Urinary bladder (tissue), 3 donors: ENCODE measurements at regions not wholly inside any gene's neighbourhood (a gene's known extent, or its start where the extent isn't known, plus 50 kb on each side); places are given as distances from the start of the nearest gene placed in this dataset.

Experiments
- DNase-seq: peaks from one replicate; pipeline ENCODE4 v3.0.0-alpha.2; 2015; ENCODE audit errors: extremely low spot score
- H3K27ac ChIP-seq: one replicate; pipeline ENCODE4 v1.5.1; 2013; ENCODE audit warnings: low read depth, mild to moderate bottlenecking, moderate library complexity
- H3K36me3 ChIP-seq: one replicate; pipeline ENCODE4 v1.6.1; 2013; ENCODE audit warnings: mild to moderate bottlenecking, moderate library complexity; ENCODE audit not compliant: insufficient read depth
- H3K4me1 ChIP-seq: one replicate; pipeline ENCODE4 v1.6.1; 2013; ENCODE audit warnings: mild to moderate bottlenecking, moderate library complexity; ENCODE audit not compliant: insufficient read depth
- H3K4me3 ChIP-seq: one replicate; pipeline ENCODE4 v1.5.1; 2013; ENCODE audit warnings: low read depth, low read length
- WGBS: extraction: QIAGEN DNeasy Blood & Tissue Kit; methylation state at CpG from one replicate; pipeline ENCODE4 v1.1.7; 2013; 5-methylcytosine and 5-hydroxymethylcytosine counted together
- donor health status: healthy with polysubstance abuse.
- donor health status: healthy.

DNA sequence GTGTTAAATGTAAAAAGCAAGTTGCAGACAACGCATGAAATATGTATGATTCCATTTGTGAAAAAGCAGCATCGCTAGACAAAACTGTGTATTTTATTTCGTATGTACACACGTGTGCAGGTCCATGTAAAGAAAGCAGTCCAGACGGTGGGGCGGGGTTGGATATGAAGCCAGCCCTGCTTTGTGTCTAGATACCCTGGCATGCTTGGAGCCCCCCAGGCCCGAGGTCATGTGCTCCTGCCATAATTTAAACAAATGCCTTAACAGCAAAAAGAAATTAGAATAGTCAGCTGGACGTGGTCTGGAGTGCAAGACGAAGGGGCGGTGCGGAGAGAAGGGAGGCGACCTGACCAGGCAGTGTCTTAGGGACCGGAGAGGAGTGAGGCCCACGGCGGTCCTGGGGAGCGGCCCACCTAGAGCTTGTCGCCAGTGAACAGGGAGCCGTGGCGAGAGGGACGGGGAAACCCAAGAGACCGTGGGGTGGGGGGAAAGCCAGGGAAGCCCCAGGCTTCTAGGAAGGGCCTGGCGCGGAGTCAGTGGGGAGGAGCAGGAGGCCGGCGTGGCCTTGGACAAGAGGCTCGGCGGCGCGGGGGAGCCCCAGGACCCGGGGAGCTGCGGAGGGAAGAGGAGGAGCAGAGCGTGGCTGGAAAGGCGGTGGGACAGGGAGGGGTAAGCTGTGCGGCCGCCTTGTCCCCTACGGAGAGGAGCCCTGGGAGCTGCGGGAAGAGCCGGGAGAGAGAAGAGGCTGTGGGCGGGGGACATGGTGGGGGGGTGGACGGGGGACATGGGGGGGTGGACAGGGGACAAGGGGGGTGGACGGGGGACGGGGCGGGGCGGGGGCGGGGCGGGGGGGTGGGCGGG is 118.5 kb upstream of the C14orf180 start:
- WGBS: 16% methylated on average over 39 of the region's 47 CpGs
- no peak overlapping the region for H3K27ac ChIP-seq
- DNase-seq: no peak
- no peaks in the 10 kb centered on the region for H3K36me3 ChIP-seq
- H3K4me1 ChIP-seq: no peaks in the 10 kb centered on the region
- H3K4me3 ChIP-seq: peak overlapping the region; percentile 16

- DNase-seq: no peak
- H3K4me3 ChIP-seq: peak overlapping the region; percentile 27
- H3K27ac ChIP-seq: no peak overlapping the region
- H3K4me1 ChIP-seq: no peaks in the 10 kb centered on the region
- H3K36me3 ChIP-seq: no peaks in the 10 kb centered on the region
- 6% methylated on average over 66 of the region's 66 CpGs for WGBS
Observed at GRCh38 chr14:104461676-104462449, 117.7 kb upstream of the C14orf180 start.

DNA sequence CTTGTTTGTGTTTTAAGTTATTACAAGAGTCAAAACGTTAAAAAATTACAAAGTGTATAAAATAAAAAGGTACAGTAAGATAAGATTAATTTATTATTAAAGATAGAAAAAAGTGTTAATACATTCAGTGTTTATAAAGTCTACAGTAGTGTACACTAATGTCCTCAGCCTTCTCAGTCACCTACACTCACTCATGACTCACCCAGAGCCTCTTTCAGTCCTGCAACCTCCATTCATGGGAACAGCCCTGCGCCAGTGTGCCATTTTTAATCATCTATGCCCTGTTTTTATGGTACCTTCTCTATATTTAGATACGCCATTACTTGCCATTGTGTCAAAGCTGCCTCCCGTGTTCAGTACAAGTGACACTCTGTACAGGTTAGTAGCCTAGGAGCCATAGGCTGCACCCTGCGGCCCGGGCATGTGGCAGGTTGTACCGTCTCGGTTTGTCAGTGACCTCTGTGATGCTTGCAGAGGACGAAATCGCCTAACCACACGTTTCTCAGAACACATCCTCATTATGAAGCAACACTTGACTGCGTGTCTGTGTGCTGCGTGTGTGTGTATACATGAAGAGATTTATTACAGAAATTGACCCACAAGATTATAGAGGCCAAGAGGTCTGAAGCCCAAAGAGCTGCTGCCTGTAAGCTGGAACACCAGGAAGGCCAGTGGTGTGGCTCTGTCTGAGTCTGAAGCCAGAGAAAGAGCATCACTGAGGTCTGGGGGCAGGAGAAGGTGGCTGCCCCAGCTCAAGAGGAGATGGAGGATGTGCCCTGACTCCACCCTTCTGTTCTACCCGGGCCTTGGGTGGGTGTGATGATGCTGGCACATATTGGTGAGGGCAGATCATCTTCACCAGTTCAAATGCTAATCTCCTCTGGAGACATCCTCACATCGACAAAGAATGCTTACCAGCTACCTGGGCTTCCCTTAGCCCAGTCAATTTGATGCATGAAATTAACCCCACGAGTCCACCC is 116.6 kb upstream of the C14orf180 start:
- Histone ChIP-seq H3K4me1 (no peaks in the 10 kb centered on the region), H3K4me3 (no peak overlapping the region), H3K36me3 (no peaks in the 10 kb centered on the region), H3K27ac (no peak overlapping the region)
- WGBS: 78% methylated on average over 16 of the region's 16 CpGs
- DNase-seq: no peak

GRCh38 chr14:104464907-104465306 is 114.7 kb upstream of the C14orf180 start:
- Histone ChIP-seq H3K27ac (no peak overlapping the region), H3K4me1 (no peaks in the 10 kb centered on the region), H3K36me3 (no peaks in the 10 kb centered on the region), H3K4me3 (no peak overlapping the region)
- WGBS: 85% methylated on average over 6 of the region's 6 CpGs
- no peak for DNase-seq

DNA sequence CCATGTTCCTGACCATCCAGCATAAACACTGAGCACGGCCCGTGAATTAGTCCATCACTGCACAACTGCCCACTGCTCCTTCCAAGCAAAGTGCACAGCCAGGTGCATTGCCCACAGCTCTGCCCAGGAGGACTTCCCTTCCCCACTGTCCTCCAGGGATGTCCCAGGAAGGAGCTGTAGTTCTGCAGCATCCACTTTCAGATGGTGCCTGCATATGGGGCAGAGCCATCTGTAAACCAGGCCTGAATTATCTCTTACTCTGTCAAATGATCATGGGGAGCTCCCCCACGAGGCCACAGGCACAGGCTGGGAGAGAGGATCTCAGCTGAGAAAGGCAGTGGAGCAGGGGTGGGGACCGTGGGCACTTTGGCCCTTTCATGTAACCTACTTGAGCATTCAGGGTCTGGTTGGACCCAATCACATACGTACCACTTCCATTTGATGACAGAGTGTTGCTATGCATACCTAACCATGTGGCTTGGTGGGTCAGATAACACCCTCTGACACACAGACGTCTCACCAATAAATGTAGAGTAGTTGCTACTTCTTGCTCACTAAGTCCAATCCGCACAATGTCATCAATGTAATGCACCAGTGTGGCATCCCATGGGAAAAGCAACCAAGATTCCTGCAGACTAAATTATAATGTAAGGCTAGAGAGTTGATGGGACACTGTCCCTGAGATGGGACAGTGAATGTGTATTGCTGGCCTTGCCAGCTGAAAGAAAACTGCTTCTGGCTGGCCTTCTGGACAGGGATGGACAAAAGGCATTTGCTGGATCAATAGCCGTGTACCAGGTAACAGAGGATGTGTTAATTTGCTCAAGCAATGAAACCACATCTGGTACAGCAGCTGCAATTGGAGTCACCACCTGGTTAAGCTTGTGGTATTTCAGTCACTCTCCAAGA is 113.8 kb upstream of the C14orf180 start:
- H3K36me3 ChIP-seq: no peaks in the 10 kb centered on the region
- H3K27ac ChIP-seq: no peak overlapping the region
- WGBS: 77% methylated on average over 8 of the region's 8 CpGs
- no peak for DNase-seq
- H3K4me1 ChIP-seq: no peaks in the 10 kb centered on the region
- H3K4me3 ChIP-seq: no peak overlapping the region

DNA sequence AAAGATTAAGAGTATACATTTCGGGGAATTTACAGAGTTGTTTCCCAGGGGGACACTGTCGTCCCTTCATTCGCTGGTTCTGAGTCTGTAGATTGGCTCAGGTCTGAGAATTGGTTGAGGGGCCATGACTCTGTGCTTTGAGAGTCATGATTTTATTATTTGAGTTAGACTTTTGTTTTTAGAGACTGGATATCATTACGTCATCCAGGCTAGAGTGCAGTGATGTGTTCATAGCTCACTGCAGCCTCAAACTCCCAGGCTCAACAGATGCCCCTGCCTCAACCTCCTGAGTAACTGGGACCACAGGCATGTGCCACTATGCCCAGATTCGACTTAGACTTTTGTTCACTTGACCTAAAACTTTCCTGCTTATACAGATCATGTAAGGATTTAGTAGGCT is 112.3 kb upstream of the C14orf180 start:
- WGBS: 85% methylated on average over 5 of the region's 5 CpGs
- no peaks in the 10 kb centered on the region for H3K4me1 ChIP-seq
- no peaks in the 10 kb centered on the region for H3K36me3 ChIP-seq
- H3K27ac ChIP-seq: no peak overlapping the region
- no peak overlapping the region for H3K4me3 ChIP-seq
- DNase-seq: no peak

- WGBS: 87% methylated on average over 7 of the region's 7 CpGs
Observed at GRCh38 chr14:104467641-104468040, 111.9 kb upstream of the C14orf180 start.

GRCh38 chr14:104469591-104469990 is 110.0 kb upstream of the C14orf180 start:
- DNase-seq: no peak
- H3K4me3 ChIP-seq: no peak overlapping the region
- no peaks in the 10 kb centered on the region for H3K36me3 ChIP-seq
- 82% methylated on average over 6 of the region's 6 CpGs for WGBS
- no peaks in the 10 kb centered on the region for H3K4me1 ChIP-seq
- no peak overlapping the region for H3K27ac ChIP-seq

More at GRCh38 chr14:104467641-104468040, 111.9 kb upstream of the C14orf180 start:
- H3K4me1 ChIP-seq: no peaks in the 10 kb centered on the region
- no peak overlapping the region for H3K4me3 ChIP-seq
- DNase-seq: no peak
- H3K27ac ChIP-seq: no peak overlapping the region
- no peaks in the 10 kb centered on the region for H3K36me3 ChIP-seq

GRCh38 chr14:104470588-104470987 is 109.0 kb upstream of the C14orf180 start:
- no peak for DNase-seq
- no peaks in the 10 kb centered on the region for H3K4me1 ChIP-seq
- no peaks in the 10 kb centered on the region for H3K36me3 ChIP-seq
- no peak overlapping the region for H3K4me3 ChIP-seq
- no peak overlapping the region for H3K27ac ChIP-seq
- WGBS: 87% methylated on average over 15 of the region's 15 CpGs

DNA sequence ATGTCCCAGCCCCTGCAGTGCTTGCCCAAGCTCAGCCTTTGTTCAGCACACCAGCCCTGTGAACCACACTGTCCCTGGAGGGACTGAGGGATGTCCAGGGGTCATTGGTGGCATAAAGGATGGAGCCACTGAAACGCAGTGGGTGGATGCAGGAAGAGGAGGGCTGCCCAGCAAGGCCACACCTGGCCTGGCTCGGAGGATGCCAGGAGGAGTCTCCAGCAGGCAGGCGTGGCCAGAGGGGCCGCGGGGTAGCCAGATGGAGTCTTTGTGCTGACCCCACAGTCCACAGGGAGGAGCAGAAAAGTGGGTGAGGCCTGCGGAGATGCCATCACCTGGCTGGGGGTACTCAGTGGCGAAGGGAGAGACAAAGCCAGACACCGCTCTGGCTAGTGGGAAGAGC is 108.5 kb upstream of the C14orf180 start:
- Histone ChIP-seq H3K4me3 (no peak overlapping the region), H3K27ac (no peak overlapping the region), H3K4me1 (no peaks in the 10 kb centered on the region), H3K36me3 (no peaks in the 10 kb centered on the region)
- no peak for DNase-seq
- WGBS: 89% methylated on average over 8 of the region's 8 CpGs

DNA sequence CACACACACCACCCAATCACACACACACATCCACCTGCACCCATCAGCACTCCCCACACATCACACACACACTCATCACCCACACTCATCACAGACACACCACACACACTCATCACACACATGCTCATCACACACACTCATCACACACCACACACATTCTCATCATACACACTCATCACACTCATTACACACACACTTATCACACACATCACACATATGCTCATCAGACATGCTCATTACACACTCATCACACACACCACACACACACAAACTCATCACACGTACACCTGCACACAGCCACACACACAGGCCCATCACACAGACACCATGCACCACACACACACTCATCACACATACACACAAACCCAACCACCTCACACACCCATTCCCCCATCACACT is 107.5 kb upstream of the C14orf180 start:
- 78% methylated on average over 1 of the region's 1 CpG for WGBS
- no peaks in the 10 kb centered on the region for H3K4me1 ChIP-seq
- DNase-seq: no peak
- no peak overlapping the region for H3K27ac ChIP-seq
- no peaks in the 10 kb centered on the region for H3K36me3 ChIP-seq
- H3K4me3 ChIP-seq: no peak overlapping the region

GRCh38 chr14:104472536-104473243 is 106.9 kb upstream of the C14orf180 start:
- Histone ChIP-seq H3K4me3 (no peak overlapping the region), H3K4me1 (no peaks in the 10 kb centered on the region), H3K27ac (no peak overlapping the region), H3K36me3 (no peaks in the 10 kb centered on the region)
- DNase-seq: no peak
- 83% methylated on average over 29 of the region's 29 CpGs for WGBS
